RWPE2 (cell line): ENCODE measurements at regions not wholly inside any gene's neighbourhood (a gene's known extent, or its start where the extent isn't known, plus 50 kb on each side); places are given as distances from the start of the nearest gene placed in this dataset.

Experiments
- ATAC-seq: fragments of 200-7000 bp; cut with Tn5 transposase; 3 replicates; pipeline ENCODE4 v1.9.1; 2021; ENCODE audit warnings: low read depth
- DNase-seq: peaks from one replicate; pipeline ENCODE4 v3.0.0-alpha.2; 2020; ENCODE audit warnings: low spot score
- H3K27ac ChIP-seq: fragments of 450-650 bp; 2 replicates; pipeline ENCODE4 v1.5.1; 2017; ENCODE audit warnings: mild to moderate bottlenecking; ENCODE audit not compliant: poor library complexity, severe bottlenecking
- H3K27me3 ChIP-seq: fragments of 250-450 bp; sonication (Bioruptor Pico); 2 replicates; pipeline ENCODE4 v1.5.1; 2021; ENCODE audit warnings: mild to moderate bottlenecking, moderate library complexity; ENCODE audit not compliant: insufficient read depth, poor library complexity, severe bottlenecking
- H3K36me3 ChIP-seq: fragments of 250-450 bp; sonication (Bioruptor Pico); 2 replicates; pipeline ENCODE4 v1.5.1; 2020; ENCODE audit warnings: low read depth, mild to moderate bottlenecking, moderate library complexity
- H3K4me1 ChIP-seq: fragments of 250-450 bp; sonication (Bioruptor Pico); 2 replicates; pipeline ENCODE4 v1.5.1; 2021; ENCODE audit warnings: mild to moderate bottlenecking, moderate library complexity; ENCODE audit not compliant: insufficient read depth, poor library complexity, severe bottlenecking
- H3K4me3 ChIP-seq: fragments of 250-450 bp; sonication (Bioruptor Pico); 2 replicates; pipeline ENCODE4 v1.5.1; 2021; ENCODE audit warnings: mild to moderate bottlenecking, moderate library complexity; ENCODE audit not compliant: severe bottlenecking
- H3K9me3 ChIP-seq: fragments of 250-450 bp; sonication (Bioruptor Pico); 2 replicates; pipeline ENCODE4 v1.5.1; 2021; ENCODE audit warnings: mild to moderate bottlenecking, moderate library complexity; ENCODE audit not compliant: severe bottlenecking
- TF ChIP-seq, protein P1 (sequence below): fragments of 450-650 bp; IDR thresholded peaks from one replicate; pipeline ENCODE4 v1.5.1; 2017; ENCODE audit warnings: mild to moderate bottlenecking, moderate library complexity; ENCODE audit not compliant: poor library complexity, severe bottlenecking

DNA sequence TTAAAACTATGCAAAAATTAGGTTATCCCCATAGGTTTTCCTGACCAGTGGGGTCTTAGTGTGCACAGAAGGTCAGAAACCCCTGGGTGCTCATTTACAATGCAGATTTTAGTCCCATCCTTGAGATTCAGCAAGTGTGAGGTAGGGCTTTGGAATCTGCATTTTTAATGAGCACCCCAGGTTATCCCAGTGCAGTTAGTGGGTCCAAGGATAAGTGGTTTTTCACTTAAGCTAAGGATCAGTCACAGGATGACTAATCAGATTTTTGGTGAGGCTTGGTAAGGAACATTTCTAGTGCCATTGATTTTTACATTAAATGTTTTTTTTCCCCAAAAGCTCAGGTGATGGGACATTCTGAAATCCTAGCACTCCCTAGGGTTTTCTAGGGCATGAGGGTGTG is 50.7 kb upstream of the MGAT5 start:
- no peak for ATAC-seq
- no peak overlapping the region for H3K4me3 ChIP-seq
- H3K27ac ChIP-seq: no peak overlapping the region
- H3K27me3 ChIP-seq: no peaks in the 10 kb centered on the region
- H3K36me3 ChIP-seq: no peaks in the 10 kb centered on the region
- H3K4me1 ChIP-seq: no peaks in the 10 kb centered on the region
- no peak for DNase-seq
- no peaks in the 10 kb centered on the region for H3K9me3 ChIP-seq
- TF ChIP-seq, protein P1, sequence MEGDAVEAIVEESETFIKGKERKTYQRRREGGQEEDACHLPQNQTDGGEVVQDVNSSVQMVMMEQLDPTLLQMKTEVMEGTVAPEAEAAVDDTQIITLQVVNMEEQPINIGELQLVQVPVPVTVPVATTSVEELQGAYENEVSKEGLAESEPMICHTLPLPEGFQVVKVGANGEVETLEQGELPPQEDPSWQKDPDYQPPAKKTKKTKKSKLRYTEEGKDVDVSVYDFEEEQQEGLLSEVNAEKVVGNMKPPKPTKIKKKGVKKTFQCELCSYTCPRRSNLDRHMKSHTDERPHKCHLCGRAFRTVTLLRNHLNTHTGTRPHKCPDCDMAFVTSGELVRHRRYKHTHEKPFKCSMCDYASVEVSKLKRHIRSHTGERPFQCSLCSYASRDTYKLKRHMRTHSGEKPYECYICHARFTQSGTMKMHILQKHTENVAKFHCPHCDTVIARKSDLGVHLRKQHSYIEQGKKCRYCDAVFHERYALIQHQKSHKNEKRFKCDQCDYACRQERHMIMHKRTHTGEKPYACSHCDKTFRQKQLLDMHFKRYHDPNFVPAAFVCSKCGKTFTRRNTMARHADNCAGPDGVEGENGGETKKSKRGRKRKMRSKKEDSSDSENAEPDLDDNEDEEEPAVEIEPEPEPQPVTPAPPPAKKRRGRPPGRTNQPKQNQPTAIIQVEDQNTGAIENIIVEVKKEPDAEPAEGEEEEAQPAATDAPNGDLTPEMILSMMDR: no peak
